HG03060 (cell line): ENCODE measurements at regions not wholly inside any gene's neighbourhood (a gene's known extent, or its start where the extent isn't known, plus 50 kb on each side); places are given as distances from the start of the nearest gene placed in this dataset.
"Not testable (repeated sequence)": the region's sequence is repeated elsewhere in the genome, so short reads cannot be mapped to it uniquely, and the experiment has no call there.

Experiments used
- ATAC-seq: cut with Tn5 transposase; IDR thresholded peaks from one replicate; pipeline ENCODE4 v1.9.1; 2021; ENCODE audit warnings: low read depth, moderate number of reproducible peaks; ENCODE audit not compliant: unreplicated experiment

GRCh38 chrX:78603908-78604307, 55.2 kb downstream of the RTL3 start:
- ATAC-seq, result no peak

DNA sequence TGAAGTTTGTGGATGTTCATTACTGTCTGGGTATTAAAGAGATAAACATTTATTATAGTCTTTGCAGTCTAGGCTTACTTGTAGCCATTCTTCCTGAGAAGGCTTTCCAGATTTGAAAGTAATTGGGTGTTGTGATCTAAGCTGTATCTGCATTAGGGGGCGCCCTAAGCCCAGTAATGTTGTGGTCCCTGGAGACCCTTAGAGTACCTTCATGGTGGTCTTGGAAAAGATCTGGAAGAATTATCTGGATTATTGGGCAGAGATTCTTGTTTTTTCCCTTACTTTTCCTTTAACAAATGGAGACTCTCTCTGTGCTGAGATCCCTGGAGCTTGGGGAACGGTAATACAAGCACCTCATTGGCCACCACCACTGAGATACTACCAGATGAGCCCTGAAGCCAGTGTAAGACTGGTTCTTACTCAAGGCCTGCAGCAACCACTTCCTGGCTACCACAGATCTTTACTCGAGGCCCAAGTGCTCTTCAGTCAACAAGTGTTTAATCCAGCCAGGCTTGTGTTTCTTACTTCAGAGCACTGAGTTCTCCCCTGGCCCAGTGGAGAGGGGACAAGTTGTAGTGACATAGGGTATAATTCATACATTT, 63.1 kb downstream of the RTL3 start:
- ATAC-seq, result no peak

DNA sequence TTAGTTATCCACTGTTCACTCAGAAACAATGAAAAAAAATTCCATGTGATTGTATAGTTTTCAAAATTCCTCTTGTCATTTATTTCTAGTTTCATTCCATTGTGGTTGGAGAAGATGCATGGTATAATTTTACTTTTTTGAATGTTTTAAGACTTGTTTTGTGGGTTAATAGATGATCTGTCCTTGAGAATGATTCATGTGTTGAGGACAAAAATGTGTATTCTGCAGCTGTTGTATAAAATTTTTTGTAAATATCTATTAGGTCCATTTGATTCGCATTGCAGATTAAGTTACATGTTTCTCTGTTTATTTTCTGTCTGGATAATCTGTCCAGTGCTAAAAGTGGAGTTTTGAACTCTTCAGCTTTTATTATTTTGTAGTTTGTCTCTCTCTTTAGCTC, 65.4 kb downstream of the RTL3 start:
- ATAC-seq, result no peak

- ATAC-seq, result no peak
Observed at GRCh38 chrX:78592030-78592429, 67.1 kb downstream of the RTL3 start.

- no peak for ATAC-seq
Observed at GRCh38 chrX:78574306-78574705, 84.8 kb downstream of the RTL3 start.

- ATAC-seq, result no peak
Observed at GRCh38 chrX:78573630-78574029, 85.5 kb downstream of the RTL3 start.

GRCh38 chrX:78571849-78572248, 87.3 kb downstream of the RTL3 start:
- no peak for ATAC-seq

GRCh38 chrX:78555401-78555980, 103.6 kb downstream of the RTL3 start:
- no peak for ATAC-seq

DNA sequence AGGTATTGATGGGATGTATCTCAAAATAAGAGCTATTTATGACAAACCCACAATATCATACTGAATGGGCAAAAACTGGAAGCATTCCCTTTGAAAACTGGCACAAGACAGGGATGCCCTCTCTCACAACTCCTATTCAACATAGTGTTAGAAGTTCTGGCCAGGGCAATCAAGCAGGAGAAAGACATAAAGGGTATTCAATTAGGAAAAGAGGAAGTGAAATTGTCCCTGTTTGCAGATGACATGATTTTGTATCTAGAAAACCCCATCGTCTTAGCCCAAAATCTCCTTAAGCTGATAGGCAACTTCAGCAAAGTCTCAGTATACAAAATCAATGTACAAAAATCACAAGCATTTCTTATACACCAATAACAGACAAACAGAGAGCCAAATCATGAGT, 106.5 kb downstream of the RTL3 start:
- not testable (repeated sequence) for ATAC-seq

GRCh38 chrX:78548012-78548411, 111.1 kb downstream of the RTL3 start:
- no peak for ATAC-seq

GRCh38 chrX:78545233-78545632, 113.9 kb downstream of the RTL3 start:
- no peak for ATAC-seq

DNA sequence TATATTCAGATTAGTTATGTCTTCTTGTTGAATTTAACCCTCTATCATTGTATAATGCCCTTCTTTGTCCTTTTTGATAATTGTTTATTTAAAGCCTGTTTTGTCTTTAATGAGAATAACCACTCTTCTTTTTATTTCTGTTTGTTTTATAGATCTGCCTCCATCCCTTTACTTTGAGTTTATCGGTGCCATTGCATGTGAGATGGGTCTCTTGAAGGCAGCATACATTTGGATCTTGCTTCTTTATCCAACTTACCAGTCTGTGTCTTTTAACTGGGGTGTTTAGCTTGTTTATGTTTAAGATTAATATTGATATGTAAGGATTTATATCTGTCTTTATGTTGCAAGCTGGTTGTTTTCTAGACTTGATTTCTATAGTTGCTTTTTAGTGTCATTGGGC, 115.8 kb downstream of the RTL3 start:
- no peak for ATAC-seq

GRCh38 chrX:78540171-78540570, 119.0 kb downstream of the RTL3 start:
- no peak for ATAC-seq

DNA sequence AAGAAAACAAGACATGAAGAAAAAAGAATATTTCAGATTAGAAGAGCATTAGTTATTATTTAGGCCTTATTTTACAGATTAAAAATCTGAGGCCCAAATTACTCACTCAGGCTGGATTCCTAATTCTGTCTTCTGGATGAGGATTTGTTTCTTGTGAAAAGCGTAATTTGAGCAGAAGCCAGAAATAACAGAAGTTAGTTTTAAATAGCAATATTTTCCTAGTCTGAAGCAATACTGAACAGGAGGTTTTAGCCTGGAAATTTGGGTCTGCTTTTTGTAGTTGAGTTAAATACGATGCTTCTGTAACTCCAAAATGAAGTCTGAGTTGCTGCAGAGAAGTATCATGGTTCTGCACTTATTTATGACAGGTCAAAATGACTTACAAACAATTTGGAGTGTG, 124.9 kb downstream of the RTL3 start:
- ATAC-seq, result no peak

DNA sequence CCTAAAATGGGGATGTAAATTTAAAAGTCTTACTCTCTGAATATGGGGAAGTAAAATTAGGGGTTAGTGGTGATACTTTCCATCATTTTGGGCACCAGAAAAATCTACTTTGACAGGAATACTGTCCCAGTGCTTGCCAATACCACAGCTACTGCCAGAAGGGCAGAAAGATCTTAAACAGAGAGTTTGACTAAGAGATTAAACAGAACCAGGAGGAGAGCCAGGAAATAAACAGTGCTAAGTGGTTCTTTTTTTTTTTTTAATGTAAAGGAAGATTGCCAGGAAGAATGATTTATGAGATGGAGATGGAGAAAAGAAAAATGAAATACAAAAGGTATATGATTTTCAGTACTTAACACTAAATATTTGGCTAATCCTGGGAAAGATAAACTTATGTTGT, 126.8 kb downstream of the RTL3 start:
- no peak for ATAC-seq

GRCh38 chrX:78527818-78528217, 131.3 kb downstream of the RTL3 start:
- ATAC-seq, result no peak

GRCh38 chrX:78527263-78527662, 131.9 kb downstream of the RTL3 start:
- no peak for ATAC-seq

DNA sequence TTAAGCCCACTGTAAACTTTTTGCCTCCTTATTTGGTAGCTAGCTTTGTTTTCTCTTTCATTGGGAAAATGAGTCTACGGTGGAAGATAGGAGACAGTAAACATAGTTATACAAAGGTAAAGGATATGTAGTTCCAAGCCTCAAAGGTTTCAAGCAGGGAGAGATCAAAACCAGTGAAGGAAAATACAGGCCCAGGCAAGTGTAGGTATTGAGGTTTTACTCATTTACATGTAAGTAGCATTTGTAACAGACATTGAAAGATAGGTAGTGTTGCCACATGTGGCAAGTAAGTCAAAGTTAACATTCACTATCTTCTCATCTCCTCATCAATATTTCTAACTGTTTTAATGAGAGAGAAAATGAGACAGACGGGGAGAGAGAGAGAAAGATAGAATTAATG, 136.5 kb downstream of the RTL3 start:
- no peak for ATAC-seq

DNA sequence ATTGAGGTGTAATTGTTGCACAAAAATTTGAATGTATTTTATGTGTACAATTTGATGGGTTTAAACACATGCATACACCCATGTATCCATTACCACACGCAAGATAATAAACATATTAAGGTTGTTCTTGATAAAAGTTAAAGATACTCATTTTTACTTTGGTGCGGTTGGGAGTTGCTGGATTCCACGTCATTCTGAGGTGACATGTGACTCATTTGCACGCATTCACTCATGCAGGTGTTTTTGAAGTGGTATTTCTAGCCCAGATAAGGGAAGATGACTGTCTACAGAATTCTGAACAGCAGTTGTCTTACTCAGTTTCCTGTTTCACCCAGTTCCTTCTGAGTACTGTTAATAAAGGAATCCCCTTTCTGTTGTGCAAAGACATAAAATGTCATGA, 142.0 kb downstream of the RTL3 start:
- peak; percentile 72 for ATAC-seq

- no peak for ATAC-seq
Observed at GRCh38 chrX:78514852-78515251, 144.3 kb downstream of the RTL3 start.

DNA sequence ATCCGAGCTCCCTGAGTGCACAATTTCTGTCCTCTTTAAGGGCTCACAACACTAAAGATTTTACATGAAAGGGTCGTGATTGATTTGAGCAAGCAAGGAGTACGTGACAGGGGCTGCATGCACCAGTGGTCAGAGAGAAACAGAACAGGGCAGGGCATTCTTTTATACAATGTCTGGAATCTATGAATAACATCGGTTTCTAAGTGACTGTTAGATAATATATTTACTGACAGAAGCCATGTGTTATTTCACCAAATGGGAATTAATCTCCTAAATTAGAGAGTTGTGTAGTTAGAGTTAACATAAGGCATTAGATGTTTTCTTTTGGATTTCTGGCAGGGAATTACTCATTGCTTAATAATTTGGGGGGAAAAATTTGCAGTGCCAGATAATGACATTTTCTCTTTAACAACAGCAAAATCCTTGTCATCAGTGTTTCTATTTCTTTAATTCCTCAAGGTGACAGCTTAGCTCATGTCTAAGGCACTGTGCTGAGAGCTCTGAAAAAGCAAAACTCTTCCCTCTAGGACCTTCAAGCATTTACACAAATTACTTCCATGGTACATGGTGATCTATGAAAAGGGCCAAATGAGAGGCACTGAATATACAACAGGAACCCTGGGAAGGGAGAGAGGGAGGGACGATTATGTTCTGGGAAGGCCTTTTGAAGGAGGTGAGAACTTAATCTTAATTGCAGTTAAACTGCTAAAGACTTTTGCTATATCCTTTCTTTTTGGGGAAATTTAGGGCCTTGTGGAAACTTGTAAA, 145.0 kb downstream of the RTL3 start:
- ATAC-seq, result no peak

DNA sequence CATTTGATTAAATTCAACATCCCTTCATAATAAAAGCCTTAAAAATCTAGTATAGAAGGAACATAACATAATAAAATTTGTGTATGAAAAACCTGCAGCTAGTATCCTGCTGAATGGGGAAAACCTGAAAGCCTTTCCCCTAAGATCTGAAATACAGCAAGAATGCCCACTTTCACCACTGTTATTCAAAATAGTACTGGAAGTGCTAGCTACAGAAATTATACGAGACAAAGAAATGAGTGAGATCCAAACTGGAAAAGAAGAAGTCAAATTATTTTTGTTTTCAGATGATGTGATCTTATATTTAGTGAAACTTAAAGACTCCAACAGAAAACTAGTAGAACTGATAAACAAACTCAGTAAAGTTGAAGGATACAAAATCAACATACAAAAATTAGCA, 152.9 kb downstream of the RTL3 start:
- no peak for ATAC-seq
